ENCODE measurements at regions not wholly inside any gene's neighbourhood (a gene's known extent, or its start where the extent isn't known, plus 50 kb on each side); places are given as distances from the start of the nearest gene placed in this dataset.

- TF ChIP-seq CTCF (IDR thresholded peaks at IDR 0.05): no peak
- no peak for TF ChIP-seq ZFX (IDR thresholded peaks at IDR 0.05; ENCODE audit: borderline replicate concordance)
Measured at GRCh38 chr12:59357811-59358210, 238.0 kb upstream of the SLC16A7 start.

Data from 22Rv1 (cell line).